Activated CD4-positive, alpha-beta T cell treated with anti-CD3 and anti-CD28 coated beads, Interleukin-2, amount 50 U/mL, for 4 hours (primary cell): ENCODE measurements at regions not wholly inside any gene's neighbourhood (a gene's known extent, or its start where the extent isn't known, plus 50 kb on each side); places are given as distances from the start of the nearest gene placed in this dataset.

Experiments used
- DNase-seq, 2 experiments: peaks; one replicate each; pipeline ENCODE4 v3.0.0-alpha.2; 2020

DNA sequence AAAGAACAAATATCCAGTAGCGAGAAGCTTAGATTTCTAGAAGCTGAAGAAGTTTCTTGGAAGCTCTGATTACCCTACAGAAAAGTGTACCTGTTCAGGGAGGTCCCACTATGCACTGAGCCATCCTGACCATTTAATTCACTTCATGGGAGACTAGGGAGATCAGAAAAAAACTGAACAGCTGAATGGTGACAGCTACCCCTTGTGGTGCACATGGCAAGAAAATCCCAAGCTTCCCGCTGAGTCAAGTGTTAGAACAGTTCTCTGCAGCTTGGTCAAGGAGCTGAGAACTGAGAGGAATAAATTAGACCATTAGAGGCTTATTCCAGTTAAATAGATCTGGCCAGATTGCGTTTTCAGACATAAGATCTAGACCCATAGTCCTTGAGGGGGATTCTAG lies 197.2 kb upstream of the VEPH1 start:
- DNase-seq, result no peak

GRCh38 chr3:157695586-157695985 lies 192.4 kb upstream of the VEPH1 start:
- no peak for DNase-seq

GRCh38 chr3:157695103-157695502 lies 191.9 kb upstream of the VEPH1 start:
- DNase-seq, result no peak

DNA sequence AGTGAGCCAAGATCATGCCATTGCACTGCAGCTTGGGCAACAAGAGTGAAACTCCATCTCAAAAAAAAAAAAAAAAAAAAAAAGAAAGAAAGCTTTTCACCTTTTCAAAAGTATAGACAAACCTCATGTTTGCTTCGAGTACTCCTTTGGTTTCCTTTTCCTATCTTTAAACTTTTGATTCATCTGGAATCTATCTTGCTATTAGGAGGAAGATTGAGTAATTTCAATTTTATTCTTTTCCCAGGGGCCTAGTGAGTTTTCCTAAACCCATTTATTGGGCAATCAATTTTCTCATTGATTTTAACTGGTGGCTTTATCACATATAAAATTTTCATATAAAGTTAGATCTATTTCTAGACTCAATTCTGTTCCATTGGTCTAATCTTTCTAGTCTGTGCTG lies 190.5 kb upstream of the VEPH1 start:
- no peak for DNase-seq

GRCh38 chr3:157692468-157692867 lies 189.3 kb upstream of the VEPH1 start:
- no peak for DNase-seq

GRCh38 chr3:157683668-157684067 lies 180.5 kb upstream of the VEPH1 start:
- no peak for DNase-seq

- DNase-seq, result no peak
These were observed 168.8 kb upstream of the VEPH1 start for GRCh38 chr3:157672061-157672460.

DNA sequence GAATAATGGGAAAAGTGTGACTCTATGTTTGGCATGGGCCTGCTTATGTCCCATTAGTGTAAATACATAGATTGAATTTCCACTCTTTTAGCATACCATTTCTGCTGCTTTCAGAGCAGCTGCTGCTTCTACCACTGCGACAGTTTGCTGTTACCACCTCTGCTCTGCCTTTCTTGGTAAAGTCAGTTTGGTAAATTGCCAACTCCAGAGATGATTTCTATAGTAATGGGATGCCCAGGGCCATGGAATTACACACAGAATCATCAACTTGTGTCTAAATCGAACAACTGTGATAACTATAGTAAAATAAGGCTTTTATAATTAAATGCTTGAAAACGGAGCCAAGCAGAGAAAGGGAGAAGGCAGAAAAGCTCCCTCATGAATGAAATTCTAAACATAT lies 168.4 kb upstream of the VEPH1 start:
- no peak for DNase-seq

GRCh38 chr3:157669416-157669815 lies 166.2 kb upstream of the VEPH1 start:
- DNase-seq, result no peak

GRCh38 chr3:157667493-157667892 lies 164.3 kb upstream of the VEPH1 start:
- DNase-seq, result no peak

GRCh38 chr3:157662171-157662570 lies 159.0 kb upstream of the VEPH1 start:
- DNase-seq, result no peak

DNA sequence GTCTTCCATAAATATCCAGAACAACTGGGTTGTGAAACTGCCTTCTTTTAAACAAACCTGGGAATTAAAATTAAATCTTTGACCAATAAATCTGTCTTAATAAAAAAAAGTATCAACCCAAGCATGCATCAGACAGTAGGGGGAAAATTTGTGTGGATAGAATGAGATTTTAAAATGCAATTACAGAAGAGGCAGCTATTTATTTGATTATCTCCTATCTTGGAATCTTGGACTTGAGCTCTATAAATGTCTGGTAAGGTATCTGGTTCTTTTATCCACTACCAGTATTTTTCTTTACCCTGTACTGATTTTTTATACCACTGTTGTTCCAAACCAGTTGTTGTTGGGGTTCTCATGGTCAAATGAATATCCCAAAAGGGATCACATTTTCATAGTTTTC lies 157.6 kb upstream of the VEPH1 start:
- DNase-seq, result no peak

GRCh38 chr3:157652366-157652765 lies 149.2 kb upstream of the VEPH1 start:
- DNase-seq, result no peak

GRCh38 chr3:157650699-157651098 lies 147.5 kb upstream of the VEPH1 start:
- no peak for DNase-seq

- DNase-seq, result no peak
These were observed 147.0 kb upstream of the VEPH1 start for GRCh38 chr3:157650172-157650571.

DNA sequence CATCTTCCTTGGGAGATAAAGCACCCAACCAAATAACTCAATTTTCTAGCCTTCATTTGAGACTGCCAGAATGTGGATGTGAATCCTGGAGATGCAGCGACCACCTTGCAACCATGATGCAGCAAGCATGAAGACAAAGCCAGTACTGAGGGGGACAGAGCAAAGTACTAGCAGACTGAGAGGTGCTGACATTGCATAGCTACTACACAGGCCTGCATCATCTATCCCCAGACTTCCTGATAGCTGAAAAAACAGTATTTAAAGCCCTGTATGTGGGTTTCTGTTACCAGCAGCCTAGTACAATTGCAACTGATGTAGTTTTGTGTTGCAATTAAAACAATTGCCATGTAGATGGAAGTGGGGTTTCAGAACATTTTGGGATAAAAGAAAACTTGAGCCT lies 146.3 kb upstream of the VEPH1 start:
- DNase-seq, result no peak

DNA sequence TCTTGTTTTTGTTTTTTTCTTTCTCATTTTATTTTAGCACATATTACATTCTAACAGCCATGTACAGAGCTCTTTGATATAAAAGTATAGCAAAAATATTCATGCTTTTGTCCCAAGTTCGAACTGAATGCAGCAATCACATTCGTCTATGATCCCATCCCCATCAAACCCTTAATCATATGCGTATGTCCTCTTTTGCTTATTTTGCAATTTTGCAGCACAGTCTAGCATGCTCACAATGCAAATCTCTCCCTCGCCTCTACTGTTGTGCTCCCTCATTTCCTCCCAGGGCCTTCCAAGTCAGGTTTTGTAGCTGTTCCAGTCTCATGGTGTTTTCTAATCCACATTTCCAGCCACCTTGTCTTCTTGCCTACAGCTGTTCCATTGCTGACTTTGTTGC lies 144.6 kb upstream of the VEPH1 start:
- no peak for DNase-seq

GRCh38 chr3:157639756-157640426 lies 136.7 kb upstream of the VEPH1 start:
- DNase-seq, result no peak

- no peak for DNase-seq
These were observed 134.7 kb upstream of the VEPH1 start for GRCh38 chr3:157637866-157638265.

- DNase-seq, result no peak
These were observed 130.0 kb upstream of the VEPH1 start for GRCh38 chr3:157633241-157633640.

DNA sequence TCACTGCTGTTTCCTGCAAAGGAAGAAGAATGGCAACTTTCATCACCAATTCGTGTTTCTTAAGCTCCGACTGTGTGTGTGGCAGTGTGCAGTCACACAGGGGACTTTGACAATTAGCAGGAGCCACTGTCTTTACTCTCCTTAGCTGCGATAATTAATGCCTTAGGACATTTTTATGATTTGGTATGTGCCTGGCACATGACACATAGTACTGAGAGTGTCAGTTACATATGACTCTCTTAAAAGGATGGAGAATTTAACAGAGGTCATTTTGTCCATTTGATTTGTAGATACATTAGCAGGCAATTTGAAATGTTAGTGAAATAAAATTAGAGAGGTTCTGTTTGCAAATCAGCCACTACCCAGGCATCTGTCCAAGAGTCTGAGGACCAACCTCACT lies 128.9 kb upstream of the VEPH1 start:
- DNase-seq, result no peak

GRCh38 chr3:157631478-157631877 lies 128.3 kb upstream of the VEPH1 start:
- DNase-seq, result no peak

GRCh38 chr3:157626817-157627216 lies 123.6 kb upstream of the VEPH1 start:
- DNase-seq, result no peak

DNA sequence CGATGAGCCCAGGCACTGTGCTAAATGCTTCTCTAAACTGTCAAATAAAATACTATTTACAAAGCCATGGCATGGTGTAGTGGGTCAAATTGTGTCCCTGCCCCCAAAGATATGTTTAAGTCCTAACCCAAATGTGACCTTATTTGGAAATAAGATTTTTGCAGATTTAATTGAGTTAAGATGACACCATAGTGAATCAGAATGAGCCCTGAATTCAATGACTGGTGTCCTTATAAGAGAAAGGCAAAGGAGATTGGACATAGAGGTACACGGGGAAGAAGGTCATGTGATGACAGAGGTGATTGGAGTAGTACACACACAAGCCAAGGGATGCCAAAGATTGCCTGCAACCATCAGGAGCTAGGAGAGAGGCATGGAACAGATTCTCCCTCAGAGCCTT lies 121.6 kb upstream of the VEPH1 start:
- DNase-seq, result no peak

DNA sequence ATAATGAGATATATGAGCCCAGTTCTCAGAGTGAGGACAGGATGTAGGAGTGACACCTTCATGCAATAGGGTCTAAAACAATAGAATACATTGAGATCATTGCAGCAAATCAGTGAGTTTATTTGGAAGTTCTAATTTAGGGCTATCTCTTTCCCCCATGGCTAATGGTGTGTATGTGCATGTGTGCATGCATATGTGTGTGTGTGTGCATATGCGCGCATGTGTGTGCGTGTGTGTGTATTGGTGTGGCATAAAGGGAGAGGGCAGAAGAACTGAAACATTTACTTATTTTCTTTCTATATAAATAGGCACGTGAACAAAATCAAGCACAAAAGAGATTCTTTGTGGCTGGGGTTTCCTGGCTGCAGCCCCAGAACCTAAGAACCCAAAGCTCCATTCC lies 115.7 kb upstream of the VEPH1 start:
- no peak for DNase-seq
